GM20000 (cell line): ENCODE measurements at regions not wholly inside any gene's neighbourhood (a gene's known extent, or its start where the extent isn't known, plus 50 kb on each side); places are given as distances from the start of the nearest gene placed in this dataset.

Source experiments
- DNase-seq: peaks from one replicate; pipeline ENCODE4 v3.0.0; 2012; ENCODE audit warnings: low spot score
- CTCF ChIP-seq: IDR thresholded peaks from 2 replicates; pipeline ENCODE4 v1.5.1; 2012; ENCODE audit warnings: mild to moderate bottlenecking, control low read depth; ENCODE audit errors: extremely low read depth, missing control alignments

- TF ChIP-seq CTCF: no peak
- DNase-seq: no peak
Measured at GRCh38 chr17:69717819-69718218, 303.3 kb downstream of the MAP2K6 start.

- no peak for TF ChIP-seq CTCF
- DNase-seq: no peak
Measured at GRCh38 chr17:69719474-69720048, 305.1 kb downstream of the MAP2K6 start.

- no peak for DNase-seq
- TF ChIP-seq CTCF: no peak
Measured at GRCh38 chr17:69722518-69722917, 308.0 kb downstream of the MAP2K6 start.

- DNase-seq: no peak
- no peak for TF ChIP-seq CTCF
Measured at GRCh38 chr17:69723316-69723715, 308.8 kb downstream of the MAP2K6 start.

GRCh38 chr17:69723741-69724140, 309.2 kb downstream of the MAP2K6 start:
- DNase-seq: no peak

GRCh38 chr17:69724238-69724637, 309.7 kb downstream of the MAP2K6 start:
- no peak for TF ChIP-seq CTCF
- DNase-seq: no peak

More at GRCh38 chr17:69723741-69724140, 309.2 kb downstream of the MAP2K6 start:
- TF ChIP-seq CTCF: no peak

- DNase-seq: no peak
- no peak for TF ChIP-seq CTCF
Measured at GRCh38 chr17:69725146-69725545, 310.6 kb downstream of the MAP2K6 start.
